ENCODE measurements at regions not wholly inside any gene's neighbourhood (a gene's known extent, or its start where the extent isn't known, plus 50 kb on each side); places are given as distances from the start of the nearest gene placed in this dataset.
"Not testable (repeated sequence)": the region's sequence is repeated elsewhere in the genome, so short reads cannot be mapped to it uniquely, and the experiment has no call there.

- H3K36me3 ChIP-seq; H3K9me3 ChIP-seq; H3K27me3 ChIP-seq; H3K4me1 ChIP-seq; intact Hi-C loops (cut with DNase I); H3K27ac ChIP-seq; H3K4me3 ChIP-seq; DNase-seq: not testable (repeated sequence)
- WGBS, 2 donors, result 64 to 93% methylated on average over 1 of the region's 1 CpG
Observed at GRCh38 chr11:49384371-49384770, 176.0 kb upstream of the FOLH1 start.

GRCh38 chr11:49377978-49378377, 169.6 kb upstream of the FOLH1 start:
- intact Hi-C loops (cut with DNase I), result no loop called here
- H3K36me3 ChIP-seq, result no peaks in the 10 kb centered on the region
- no peak overlapping the region for H3K4me3 ChIP-seq
- no peaks in the 10 kb centered on the region for H3K9me3 ChIP-seq
- no peaks in the 10 kb centered on the region for H3K27me3 ChIP-seq
- TF ChIP-seq POLR2A (IDR thresholded peaks at IDR 0.05) (no peak), CTCF (IDR thresholded peaks at IDR 0.05) (no peak)
- DNase-seq, result no peak
- H3K27ac ChIP-seq, result no peak overlapping the region
- H3K4me1 ChIP-seq, result no peaks in the 10 kb centered on the region
- WGBS, 2 donors, result 55 to 70% methylated on average over 7 of the region's 7 CpGs

- H3K27me3 ChIP-seq; H3K4me1 ChIP-seq; H3K27ac ChIP-seq; intact Hi-C loops (cut with DNase I); H3K36me3 ChIP-seq; DNase-seq; H3K4me3 ChIP-seq; H3K9me3 ChIP-seq: not testable (repeated sequence)
- WGBS, 2 donors, result 38 to 53% methylated on average over 5 of the region's 5 CpGs
Observed at GRCh38 chr11:49373866-49374265, 165.5 kb upstream of the FOLH1 start.

GRCh38 chr11:49373385-49373784, 165.0 kb upstream of the FOLH1 start:
- H3K9me3 ChIP-seq; intact Hi-C loops (cut with DNase I); H3K4me3 ChIP-seq; H3K36me3 ChIP-seq; DNase-seq; H3K27ac ChIP-seq; H3K4me1 ChIP-seq; H3K27me3 ChIP-seq: not testable (repeated sequence)

- TF ChIP-seq CTCF (IDR thresholded peaks at IDR 0.05), result peak in 2 of 6 experiments; percentile 8 to 25
- H3K27me3 ChIP-seq; DNase-seq; intact Hi-C loops (cut with DNase I); H3K27ac ChIP-seq; H3K36me3 ChIP-seq; H3K4me1 ChIP-seq; H3K9me3 ChIP-seq; H3K4me3 ChIP-seq: not testable (repeated sequence)
Observed at GRCh38 chr11:49372137-49372536, 163.7 kb upstream of the FOLH1 start.

- H3K36me3 ChIP-seq; H3K27ac ChIP-seq; H3K4me1 ChIP-seq; DNase-seq; H3K9me3 ChIP-seq; H3K27me3 ChIP-seq; intact Hi-C loops (cut with DNase I); H3K4me3 ChIP-seq: not testable (repeated sequence)
- 34 to 62% methylated on average over 1 to 2 of the region's 2 CpGs for WGBS, 2 donors
Observed at GRCh38 chr11:49368556-49368955, 160.2 kb upstream of the FOLH1 start.

GRCh38 chr11:49365375-49365774, 157.0 kb upstream of the FOLH1 start:
- H3K9me3 ChIP-seq; intact Hi-C loops (cut with DNase I); H3K27ac ChIP-seq; H3K36me3 ChIP-seq; H3K4me3 ChIP-seq; DNase-seq; H3K4me1 ChIP-seq; H3K27me3 ChIP-seq: not testable (repeated sequence)

GRCh38 chr11:49362994-49363393, 154.6 kb upstream of the FOLH1 start:
- H3K4me1 ChIP-seq; H3K27me3 ChIP-seq; H3K36me3 ChIP-seq; H3K27ac ChIP-seq; DNase-seq; H3K4me3 ChIP-seq; intact Hi-C loops (cut with DNase I); H3K9me3 ChIP-seq: not testable (repeated sequence)
- 70 to 83% methylated on average over 2 of the region's 2 CpGs for WGBS, 2 donors

- H3K27ac ChIP-seq; H3K4me1 ChIP-seq; DNase-seq; H3K27me3 ChIP-seq; intact Hi-C loops (cut with DNase I); H3K4me3 ChIP-seq; H3K9me3 ChIP-seq; H3K36me3 ChIP-seq: not testable (repeated sequence)
Observed at GRCh38 chr11:49354536-49354935, 146.1 kb upstream of the FOLH1 start.

GRCh38 chr11:49352868-49353267, 144.5 kb upstream of the FOLH1 start:
- H3K4me3 ChIP-seq; intact Hi-C loops (cut with DNase I); H3K27me3 ChIP-seq; DNase-seq; H3K36me3 ChIP-seq; H3K4me1 ChIP-seq; H3K27ac ChIP-seq; H3K9me3 ChIP-seq: not testable (repeated sequence)
- 86% methylated on average over 3 of the region's 3 CpGs for WGBS, 2 donors

GRCh38 chr11:49346627-49347026, 138.2 kb upstream of the FOLH1 start:
- H3K27ac ChIP-seq; intact Hi-C loops (cut with DNase I); H3K9me3 ChIP-seq; H3K4me3 ChIP-seq; H3K4me1 ChIP-seq; H3K27me3 ChIP-seq; DNase-seq; H3K36me3 ChIP-seq: not testable (repeated sequence)

GRCh38 chr11:49328485-49329186, 120.2 kb upstream of the FOLH1 start:
- DNase-seq; H3K27me3 ChIP-seq; H3K27ac ChIP-seq; H3K9me3 ChIP-seq; intact Hi-C loops (cut with DNase I); H3K4me1 ChIP-seq; H3K4me3 ChIP-seq; H3K36me3 ChIP-seq: not testable (repeated sequence)
- whole genome bisulfite sequencing, 2 donors, result 53 to 71% methylated on average over 5 of the region's 5 CpGs

Measured in esophagus squamous epithelium (tissue), 5 donors.